H1 (cell line): ENCODE measurements at regions not wholly inside any gene's neighbourhood (a gene's known extent, or its start where the extent isn't known, plus 50 kb on each side); places are given as distances from the start of the nearest gene placed in this dataset.

Experiments used
- ATF2 ChIP-seq: IDR thresholded peaks from 2 replicates; pipeline ENCODE4 v1.6.1; 2012; ENCODE audit warnings: low read length, inconsistent platforms
- JUN ChIP-seq: IDR thresholded peaks from 2 replicates; pipeline ENCODE4 v1.6.1; 2011; ENCODE audit warnings: low read depth, mild to moderate bottlenecking, improper control_type of control experiment, low read length
- TF ChIP-seq, protein P1 (sequence below): IDR thresholded peaks from 2 replicates; pipeline ENCODE4 v1.6.1; 2011; ENCODE audit warnings: low read length, improper control_type of control experiment
- TF ChIP-seq, protein P2 (sequence below): IDR thresholded peaks from 2 replicates; pipeline ENCODE4 v1.6.1; 2012; ENCODE audit warnings: inconsistent platforms

DNA sequence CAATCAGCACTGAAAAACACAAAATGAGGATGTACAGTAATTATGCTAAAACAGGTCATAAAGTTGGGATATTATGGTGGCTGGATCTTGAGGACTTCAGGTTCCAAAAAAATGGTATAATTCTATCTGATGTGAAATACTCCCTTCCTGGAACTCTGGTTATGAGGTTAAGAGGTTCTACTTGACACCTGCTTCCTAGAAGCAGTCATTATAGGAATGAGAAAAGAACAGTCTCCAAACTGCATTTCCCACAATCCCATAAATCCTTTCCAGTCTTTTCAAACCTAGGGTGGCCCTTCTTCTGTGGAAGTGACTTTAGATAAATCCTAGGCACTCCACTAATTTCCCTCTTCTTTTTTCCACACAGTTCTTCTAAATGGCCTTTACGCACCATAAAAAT, 63.7 kb upstream of the OR10AD1 start (continued):
- TF ChIP-seq ATF2: no peak
- TF ChIP-seq, protein P1, sequence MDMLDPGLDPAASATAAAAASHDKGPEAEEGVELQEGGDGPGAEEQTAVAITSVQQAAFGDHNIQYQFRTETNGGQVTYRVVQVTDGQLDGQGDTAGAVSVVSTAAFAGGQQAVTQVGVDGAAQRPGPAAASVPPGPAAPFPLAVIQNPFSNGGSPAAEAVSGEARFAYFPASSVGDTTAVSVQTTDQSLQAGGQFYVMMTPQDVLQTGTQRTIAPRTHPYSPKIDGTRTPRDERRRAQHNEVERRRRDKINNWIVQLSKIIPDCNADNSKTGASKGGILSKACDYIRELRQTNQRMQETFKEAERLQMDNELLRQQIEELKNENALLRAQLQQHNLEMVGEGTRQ: no peak
- no peak for TF ChIP-seq JUN
- TF ChIP-seq, protein P2, sequence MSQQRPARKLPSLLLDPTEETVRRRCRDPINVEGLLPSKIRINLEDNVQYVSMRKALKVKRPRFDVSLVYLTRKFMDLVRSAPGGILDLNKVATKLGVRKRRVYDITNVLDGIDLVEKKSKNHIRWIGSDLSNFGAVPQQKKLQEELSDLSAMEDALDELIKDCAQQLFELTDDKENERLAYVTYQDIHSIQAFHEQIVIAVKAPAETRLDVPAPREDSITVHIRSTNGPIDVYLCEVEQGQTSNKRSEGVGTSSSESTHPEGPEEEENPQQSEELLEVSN: no peak
